ENCODE measurements at regions not wholly inside any gene's neighbourhood (a gene's known extent, or its start where the extent isn't known, plus 50 kb on each side); places are given as distances from the start of the nearest gene placed in this dataset.

- Mint-ChIP-seq H3K27ac (no peak overlapping the region), H3K36me3 (ENCODE audit: low read depth) (no peaks in the 10 kb centered on the region), H3K4me3 (no peak overlapping the region), H3K4me1 (peaks cover 19% of the 10 kb centered on the region), H3K27me3 (ENCODE audit: insufficient read depth, low read depth, poor library complexity) (no peaks in the 10 kb centered on the region), H3K9me3 (no peaks in the 10 kb centered on the region)
- DNase-seq (ENCODE audit: low spot score): no peak
- ATAC-seq: no peak
- Histone ChIP-seq H3K36me3 (ENCODE audit: insufficient read depth) (no peaks in the 10 kb centered on the region), H3K4me1 (ENCODE audit: insufficient read depth) (peaks cover 27% of the 10 kb centered on the region), H3F3A (replicated peaks; ENCODE audit: low read depth) (no peaks in the 10 kb centered on the region), H4K20me1 (replicated peaks; ENCODE audit: insufficient read depth) (no peaks in the 10 kb centered on the region), H3K27ac (ENCODE audit: low read depth) (no peak overlapping the region), H2AFZ (no peak overlapping the region), H3K4me3 (no peak overlapping the region), H3K27me3 (ENCODE audit: insufficient read depth) (no peaks in the 10 kb centered on the region), H3K4me2 (no peak overlapping the region), H3K9me2 (ENCODE audit: insufficient read depth) (no peaks in the 10 kb centered on the region), H3K79me2 (replicated peaks; ENCODE audit: insufficient read depth) (no peaks in the 10 kb centered on the region)
- TF ChIP-seq, protein P1, sequence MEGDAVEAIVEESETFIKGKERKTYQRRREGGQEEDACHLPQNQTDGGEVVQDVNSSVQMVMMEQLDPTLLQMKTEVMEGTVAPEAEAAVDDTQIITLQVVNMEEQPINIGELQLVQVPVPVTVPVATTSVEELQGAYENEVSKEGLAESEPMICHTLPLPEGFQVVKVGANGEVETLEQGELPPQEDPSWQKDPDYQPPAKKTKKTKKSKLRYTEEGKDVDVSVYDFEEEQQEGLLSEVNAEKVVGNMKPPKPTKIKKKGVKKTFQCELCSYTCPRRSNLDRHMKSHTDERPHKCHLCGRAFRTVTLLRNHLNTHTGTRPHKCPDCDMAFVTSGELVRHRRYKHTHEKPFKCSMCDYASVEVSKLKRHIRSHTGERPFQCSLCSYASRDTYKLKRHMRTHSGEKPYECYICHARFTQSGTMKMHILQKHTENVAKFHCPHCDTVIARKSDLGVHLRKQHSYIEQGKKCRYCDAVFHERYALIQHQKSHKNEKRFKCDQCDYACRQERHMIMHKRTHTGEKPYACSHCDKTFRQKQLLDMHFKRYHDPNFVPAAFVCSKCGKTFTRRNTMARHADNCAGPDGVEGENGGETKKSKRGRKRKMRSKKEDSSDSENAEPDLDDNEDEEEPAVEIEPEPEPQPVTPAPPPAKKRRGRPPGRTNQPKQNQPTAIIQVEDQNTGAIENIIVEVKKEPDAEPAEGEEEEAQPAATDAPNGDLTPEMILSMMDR (conservative IDR thresholded peaks at IDR 0.05; ENCODE audit: low read depth in 2 of 2): no peak
- TF ChIP-seq ETS1 (IDR thresholded peaks at IDR 0.05): no peak
Observed at GRCh38 chr14:41449066-41449465, 157.6 kb upstream of the LRFN5 start.

GRCh38 chr14:41446008-41446407 lies 160.7 kb upstream of the LRFN5 start:
- DNase-seq (ENCODE audit: low spot score): peak; percentile 81
- Histone ChIP-seq H3K27ac (ENCODE audit: low read depth) (peak overlapping the region; percentile 43), H3K4me3 (no peak overlapping the region), H2AFZ (no peak overlapping the region), H3F3A (replicated peaks; ENCODE audit: low read depth) (no peaks in the 10 kb centered on the region), H3K4me2 (peak overlapping the region; percentile 14; the same call in 1 of the 2 replicates), H3K27me3 (ENCODE audit: insufficient read depth) (no peaks in the 10 kb centered on the region), H3K9me2 (ENCODE audit: insufficient read depth) (no peaks in the 10 kb centered on the region), H3K4me1 (ENCODE audit: insufficient read depth) (peaks cover 23% of the 10 kb centered on the region), H3K36me3 (ENCODE audit: insufficient read depth) (no peaks in the 10 kb centered on the region), H4K20me1 (replicated peaks; ENCODE audit: insufficient read depth) (no peaks in the 10 kb centered on the region), H3K79me2 (replicated peaks; ENCODE audit: insufficient read depth) (no peaks in the 10 kb centered on the region)
- no peak for TF ChIP-seq EZH2 (IDR thresholded peaks at IDR 0.05; ENCODE audit: low read depth, unreplicated experiment)
- no peak for TF ChIP-seq ETS1 (IDR thresholded peaks at IDR 0.05)
- TF ChIP-seq EZH2phosphoT487 (IDR thresholded peaks at IDR 0.05; ENCODE audit: unreplicated experiment): no peak
- TF ChIP-seq JUNB (IDR thresholded peaks at IDR 0.05; ENCODE audit: unreplicated experiment): no peak
- no peak for TF ChIP-seq STAT1 (IDR thresholded peaks at IDR 0.05; ENCODE audit: unreplicated experiment)
- H3K9me3 Mint-ChIP-seq: no peaks in the 10 kb centered on the region
- peaks cover 19% of the 10 kb centered on the region for H3K4me1 Mint-ChIP-seq
- H3K27ac Mint-ChIP-seq: peak overlapping the region; percentile 82; the same call in 1 of the 2 replicates
- H3K36me3 Mint-ChIP-seq (ENCODE audit: low read depth): no peaks in the 10 kb centered on the region
- no peak overlapping the region for H3K4me3 Mint-ChIP-seq
- no peaks in the 10 kb centered on the region for H3K27me3 Mint-ChIP-seq (ENCODE audit: insufficient read depth, low read depth, poor library complexity)
- peak; percentile 67 for ATAC-seq

Measured in GM23338 (cell line).